ENCODE measurements at regions not wholly inside any gene's neighbourhood (a gene's known extent, or its start where the extent isn't known, plus 50 kb on each side); places are given as distances from the start of the nearest gene placed in this dataset.

DNA sequence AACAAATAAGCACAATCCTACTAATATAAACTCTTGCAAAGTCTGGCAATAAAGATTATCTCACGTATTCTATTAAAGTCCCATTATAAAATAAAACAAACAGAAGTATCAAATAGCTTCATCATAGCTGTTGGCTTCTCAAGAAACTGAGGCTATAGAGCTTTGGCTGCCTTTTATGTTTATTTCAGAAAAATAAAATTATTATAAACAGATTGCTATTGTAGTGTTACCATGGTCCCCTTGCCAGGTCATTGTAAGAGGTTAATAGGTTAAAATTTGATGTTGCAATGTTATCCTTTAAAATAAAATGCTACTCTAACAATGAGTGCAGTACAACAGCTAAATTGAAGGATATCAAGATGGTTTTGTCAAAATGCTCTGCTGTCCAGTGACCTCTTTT is 828.8 kb upstream of the SOX9 start:
- Histone ChIP-seq H3K4me3 (ENCODE audit: control insufficient read depth in 2 of 3, extremely low read depth in 1 of 3, insufficient read depth in 2 of 3, low read depth in 1 of 3, low read length in 3 of 3) (no peak overlapping the region), H3K9me1 (ENCODE audit: control insufficient read depth, extremely low read depth, insufficient read depth, low read length) (no peaks in the 10 kb centered on the region), H3K27me3 (ENCODE audit: control insufficient read depth, extremely low read depth, insufficient read depth, low read length) (no peaks in the 10 kb centered on the region), H2AFZ (ENCODE audit: control insufficient read depth, low read length) (no peak overlapping the region), H4K20me1 (ENCODE audit: control insufficient read depth, extremely low read depth, insufficient read depth, low read length) (no peaks in the 10 kb centered on the region), H3K4me1 (ENCODE audit: control insufficient read depth, extremely low read depth, insufficient read depth, low read length) (no peaks in the 10 kb centered on the region), H3K36me3 (ENCODE audit: control insufficient read depth in 2 of 2, extremely low read depth in 1 of 2, insufficient read depth in 2 of 2, low read length in 2 of 2) (no peaks in the 10 kb centered on the region), H3K79me2 (ENCODE audit: control insufficient read depth, insufficient read depth, low read length) (no peaks in the 10 kb centered on the region), H3K9ac (ENCODE audit: control insufficient read depth, extremely low read depth, insufficient read depth, low read length) (no peak overlapping the region), H3K9me3 (ENCODE audit: control insufficient read depth, low read depth, low read length) (no peaks in the 10 kb centered on the region), H3K4me2 (ENCODE audit: control insufficient read depth, extremely low read depth, insufficient read depth, low read depth, low read length) (no peak overlapping the region), H3K27ac (ENCODE audit: control insufficient read depth, insufficient read depth, low read length) (no peak overlapping the region)
- TF ChIP-seq EZH2 (IDR thresholded peaks at IDR 0.05; ENCODE audit: low read length), result no peak
- TF ChIP-seq, protein P1, sequence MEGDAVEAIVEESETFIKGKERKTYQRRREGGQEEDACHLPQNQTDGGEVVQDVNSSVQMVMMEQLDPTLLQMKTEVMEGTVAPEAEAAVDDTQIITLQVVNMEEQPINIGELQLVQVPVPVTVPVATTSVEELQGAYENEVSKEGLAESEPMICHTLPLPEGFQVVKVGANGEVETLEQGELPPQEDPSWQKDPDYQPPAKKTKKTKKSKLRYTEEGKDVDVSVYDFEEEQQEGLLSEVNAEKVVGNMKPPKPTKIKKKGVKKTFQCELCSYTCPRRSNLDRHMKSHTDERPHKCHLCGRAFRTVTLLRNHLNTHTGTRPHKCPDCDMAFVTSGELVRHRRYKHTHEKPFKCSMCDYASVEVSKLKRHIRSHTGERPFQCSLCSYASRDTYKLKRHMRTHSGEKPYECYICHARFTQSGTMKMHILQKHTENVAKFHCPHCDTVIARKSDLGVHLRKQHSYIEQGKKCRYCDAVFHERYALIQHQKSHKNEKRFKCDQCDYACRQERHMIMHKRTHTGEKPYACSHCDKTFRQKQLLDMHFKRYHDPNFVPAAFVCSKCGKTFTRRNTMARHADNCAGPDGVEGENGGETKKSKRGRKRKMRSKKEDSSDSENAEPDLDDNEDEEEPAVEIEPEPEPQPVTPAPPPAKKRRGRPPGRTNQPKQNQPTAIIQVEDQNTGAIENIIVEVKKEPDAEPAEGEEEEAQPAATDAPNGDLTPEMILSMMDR (optimal IDR thresholded peaks at IDR 0.05 in 1 of 3, IDR thresholded peaks at IDR 0.05 in 1 of 3, conservative IDR thresholded peaks at IDR 0.05 in 1 of 3; ENCODE audit: extremely low read depth in 1 of 3, insufficient read depth in 2 of 3, low read length in 3 of 3), result no peak
- FAIRE-seq (no peak), DNase-seq (ENCODE audit: low read depth, low spot score) (no peak)
- dilution Hi-C loops (cut with MboI; ENCODE audit: extremely low pct_ligation_motif_present, low sequenced_read_pairs), result no loop called here

DNA sequence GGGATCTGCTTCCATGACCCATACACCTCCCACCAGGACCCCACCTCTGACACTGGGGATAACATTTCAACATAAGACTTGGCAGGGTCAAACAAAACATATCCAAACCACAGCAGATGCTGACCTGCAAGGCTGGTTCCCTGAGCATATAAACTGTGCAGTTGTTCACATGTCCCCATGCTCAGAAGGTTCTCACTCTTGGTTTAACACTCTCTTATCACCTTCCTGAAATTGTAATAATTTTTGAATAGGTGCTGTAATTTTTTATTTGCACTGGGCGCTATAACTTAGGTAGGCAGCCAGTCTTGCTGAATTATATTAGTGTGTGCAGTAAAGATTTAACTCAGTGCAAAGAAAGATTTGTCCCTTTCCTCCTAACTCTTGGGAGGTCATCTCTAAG is 824.8 kb upstream of the SOX9 start:
- Histone ChIP-seq H3K36me3 (ENCODE audit: control insufficient read depth in 2 of 2, extremely low read depth in 1 of 2, insufficient read depth in 2 of 2, low read length in 2 of 2) (no peaks in the 10 kb centered on the region), H3K9me3 (ENCODE audit: control insufficient read depth, low read depth, low read length) (no peaks in the 10 kb centered on the region), H3K79me2 (ENCODE audit: control insufficient read depth, insufficient read depth, low read length) (no peaks in the 10 kb centered on the region), H3K9me1 (ENCODE audit: control insufficient read depth, extremely low read depth, insufficient read depth, low read length) (no peaks in the 10 kb centered on the region), H3K4me2 (ENCODE audit: control insufficient read depth, extremely low read depth, insufficient read depth, low read depth, low read length) (no peak overlapping the region), H3K9ac (ENCODE audit: control insufficient read depth, extremely low read depth, insufficient read depth, low read length) (no peak overlapping the region), H3K4me1 (ENCODE audit: control insufficient read depth, extremely low read depth, insufficient read depth, low read length) (no peaks in the 10 kb centered on the region), H4K20me1 (ENCODE audit: control insufficient read depth, extremely low read depth, insufficient read depth, low read length) (no peaks in the 10 kb centered on the region), H2AFZ (ENCODE audit: control insufficient read depth, low read length) (no peak overlapping the region), H3K27ac (ENCODE audit: control insufficient read depth, insufficient read depth, low read length) (no peak overlapping the region), H3K4me3 (ENCODE audit: control insufficient read depth in 2 of 3, extremely low read depth in 1 of 3, insufficient read depth in 2 of 3, low read depth in 1 of 3, low read length in 3 of 3) (no peak overlapping the region), H3K27me3 (ENCODE audit: control insufficient read depth, extremely low read depth, insufficient read depth, low read length) (no peaks in the 10 kb centered on the region)
- peak; percentile 20 for FAIRE-seq
- TF ChIP-seq EZH2 (IDR thresholded peaks at IDR 0.05; ENCODE audit: low read length), result no peak
- TF ChIP-seq, protein P1 (optimal IDR thresholded peaks at IDR 0.05 in 1 of 3, IDR thresholded peaks at IDR 0.05 in 1 of 3, conservative IDR thresholded peaks at IDR 0.05 in 1 of 3; ENCODE audit: extremely low read depth in 1 of 3, insufficient read depth in 2 of 3, low read length in 3 of 3), result no peak
- dilution Hi-C loops (cut with MboI; ENCODE audit: extremely low pct_ligation_motif_present, low sequenced_read_pairs), result no loop called here
- no peak for DNase-seq (ENCODE audit: low read depth, low spot score)

Data from keratinocyte (primary cell).